ENCODE measurements at regions not wholly inside any gene's neighbourhood (a gene's known extent, or its start where the extent isn't known, plus 50 kb on each side); places are given as distances from the start of the nearest gene placed in this dataset.

- ChIA-PET CTCF (no interaction called here), POLR2A (no interaction called here)
- no peak overlapping the region for H3K27ac Mint-ChIP-seq
- H3K9me3 Mint-ChIP-seq: no peaks in the 10 kb centered on the region
- no peak overlapping the region for H3K4me3 Mint-ChIP-seq
- H3K27me3 Mint-ChIP-seq: peaks cover 10% of the 10 kb centered on the region
- no peak for TF ChIP-seq CTCF (IDR thresholded peaks at IDR 0.05)
- DNase-seq: no peak
- H3K4me1 Mint-ChIP-seq (ENCODE audit: low read depth): no peaks in the 10 kb centered on the region
- H3K36me3 Mint-ChIP-seq (ENCODE audit: low read depth): no peaks in the 10 kb centered on the region
- intact Hi-C loops (cut with micrococcal nuclease): no loop called here
- ATAC-seq: no peak
Observed at GRCh38 chr6:134724771-134725340, 225.0 kb downstream of the ALDH8A1 start.

- Mint-ChIP-seq H3K36me3 (ENCODE audit: low read depth) (no peaks in the 10 kb centered on the region), H3K27me3 (peaks cover 10% of the 10 kb centered on the region), H3K4me1 (ENCODE audit: low read depth) (no peaks in the 10 kb centered on the region), H3K27ac (no peak overlapping the region), H3K9me3 (no peaks in the 10 kb centered on the region), H3K4me3 (no peak overlapping the region)
- ATAC-seq (no peak), DNase-seq (no peak)
- no peak for TF ChIP-seq CTCF (IDR thresholded peaks at IDR 0.05)
- ChIA-PET CTCF (no interaction called here), POLR2A (no interaction called here)
- intact Hi-C loops (cut with micrococcal nuclease): no loop called here
Observed at GRCh38 chr6:134723081-134723871, 226.6 kb downstream of the ALDH8A1 start.

- DNase-seq: no peak
- no peak for ATAC-seq
- intact Hi-C loops (cut with micrococcal nuclease): no loop called here
- Mint-ChIP-seq H3K4me1 (ENCODE audit: low read depth) (no peaks in the 10 kb centered on the region), H3K27ac (no peak overlapping the region), H3K27me3 (peaks cover 10% of the 10 kb centered on the region), H3K9me3 (no peaks in the 10 kb centered on the region), H3K4me3 (no peak overlapping the region), H3K36me3 (ENCODE audit: low read depth) (no peaks in the 10 kb centered on the region)
- ChIA-PET CTCF (no interaction called here), POLR2A (no interaction called here)
- no peak for TF ChIP-seq CTCF (IDR thresholded peaks at IDR 0.05)
Observed at GRCh38 chr6:134722200-134722870, 227.6 kb downstream of the ALDH8A1 start.

- intact Hi-C loops (cut with micrococcal nuclease): no loop called here
- H3K36me3 Mint-ChIP-seq (ENCODE audit: low read depth): no peaks in the 10 kb centered on the region
- ChIA-PET CTCF (no interaction called here), POLR2A (interaction anchor here (0.9 kb wide), 1 partner anchor 52 kb away, joined by 3 read pairs; no protein-coding TSS in a partner anchor)
- no peaks in the 10 kb centered on the region for H3K4me1 Mint-ChIP-seq (ENCODE audit: low read depth)
- TF ChIP-seq CTCF (IDR thresholded peaks at IDR 0.05): no peak
- H3K27me3 Mint-ChIP-seq: peaks cover 5% of the 10 kb centered on the region
- H3K4me3 Mint-ChIP-seq: no peak overlapping the region
- no peak overlapping the region for H3K27ac Mint-ChIP-seq
- ATAC-seq (no peak), DNase-seq (no peak)
- H3K9me3 Mint-ChIP-seq: no peaks in the 10 kb centered on the region
Observed at GRCh38 chr6:134721060-134721405, 228.9 kb downstream of the ALDH8A1 start.
